Fibroblast of skin of abdomen (primary cell): ENCODE measurements at regions not wholly inside any gene's neighbourhood (a gene's known extent, or its start where the extent isn't known, plus 50 kb on each side); places are given as distances from the start of the nearest gene placed in this dataset.

Experiments
- DNase-seq: peaks from one replicate; pipeline ENCODE4 v3.0.0-alpha.2; 2013

- no peak for DNase-seq
These were observed 94.0 kb upstream of the ITGA6 start for GRCh38 chr2:172333235-172333977.

GRCh38 chr2:172333978-172334330 lies 93.4 kb upstream of the ITGA6 start:
- DNase-seq = no peak

DNA sequence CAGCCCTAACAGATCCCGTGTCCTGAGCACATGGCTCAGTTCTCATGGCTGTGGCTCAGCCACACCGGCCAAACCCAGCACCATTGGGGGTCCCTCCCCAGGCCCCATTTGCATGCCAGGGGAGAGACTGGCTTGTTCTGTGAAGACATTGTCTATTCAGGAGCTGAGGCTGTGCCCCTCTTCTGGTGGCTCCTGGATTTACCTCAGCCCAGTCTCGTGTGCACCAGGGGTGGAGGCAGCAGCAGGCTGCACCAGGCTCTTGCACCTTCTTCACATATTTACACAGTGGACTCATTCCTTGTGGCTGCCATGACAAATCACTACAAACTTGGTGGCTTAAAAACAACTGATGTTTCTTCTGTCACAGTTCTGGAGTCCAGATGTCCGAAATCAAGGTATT lies 92.4 kb upstream of the ITGA6 start:
- DNase-seq = no peak

DNA sequence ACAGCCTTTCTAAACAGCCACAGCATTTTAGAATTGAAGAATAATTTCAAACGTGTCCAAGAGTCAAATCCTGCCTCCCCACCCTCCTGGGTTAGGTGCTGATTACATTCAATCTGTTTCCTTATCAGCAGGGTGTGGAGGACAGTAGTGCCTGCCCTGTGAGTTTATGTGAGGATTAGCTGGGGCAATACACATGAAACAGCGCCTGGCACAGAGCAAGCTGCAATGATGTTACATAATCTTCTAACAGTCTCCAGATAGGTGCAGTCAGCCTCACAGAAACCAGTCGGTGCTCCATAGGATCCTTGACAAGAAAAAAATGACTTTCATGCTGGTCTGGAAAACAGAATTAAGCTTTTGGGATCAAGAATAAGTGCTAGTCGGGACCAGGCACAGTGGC lies 91.7 kb upstream of the ITGA6 start:
- no peak for DNase-seq

GRCh38 chr2:172336681-172337080 lies 90.7 kb upstream of the ITGA6 start:
- peak; percentile 38 for DNase-seq

DNA sequence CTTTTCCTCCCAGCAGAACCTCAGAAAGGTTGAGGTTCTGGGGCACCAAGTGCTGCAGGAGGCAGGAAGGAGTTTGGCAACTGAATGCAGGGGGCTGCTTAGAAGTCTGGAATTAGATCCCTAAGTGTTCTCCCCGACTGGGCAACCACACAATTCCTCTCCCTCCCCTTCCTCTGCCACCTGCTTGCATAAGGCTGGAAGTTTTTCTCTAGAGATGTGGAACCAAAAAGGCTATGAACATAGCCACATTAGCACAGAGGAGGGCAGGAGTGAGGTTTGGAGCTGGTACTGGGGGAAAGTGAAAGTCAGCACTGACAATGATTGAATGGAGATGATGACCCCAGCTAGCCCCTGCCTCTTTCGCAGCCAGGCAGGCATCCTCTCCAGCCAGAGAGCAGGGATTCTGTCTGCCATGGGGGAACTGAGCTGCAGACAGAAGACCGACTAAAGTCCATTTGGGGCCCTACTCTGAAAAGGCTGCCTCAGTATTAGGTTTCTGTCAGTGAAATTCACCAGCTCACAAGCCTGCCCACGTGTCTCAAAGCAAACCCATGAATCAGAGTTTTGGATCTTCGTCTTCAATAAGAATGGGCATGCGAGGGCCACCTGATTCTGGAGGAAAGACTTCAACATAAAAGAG lies 87.9 kb upstream of the ITGA6 start:
- no peak for DNase-seq

DNA sequence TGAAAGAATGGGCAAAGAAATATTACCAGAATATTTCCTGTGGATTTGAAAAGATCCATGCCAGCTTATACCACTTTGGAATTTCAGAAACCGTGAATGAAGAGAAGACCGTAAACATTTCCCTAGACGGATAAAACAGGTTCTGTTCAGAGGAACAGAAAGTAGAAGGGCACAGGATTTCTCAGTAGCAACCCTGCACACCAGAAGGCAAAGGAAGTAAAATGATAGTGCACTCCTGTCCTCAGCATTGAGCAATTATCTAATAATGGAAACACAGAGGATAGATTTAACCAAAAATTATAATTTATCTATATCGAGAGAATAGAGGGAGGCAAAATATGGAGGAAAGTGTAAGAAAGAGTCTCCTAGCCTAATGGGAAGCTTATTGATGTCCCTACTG lies 87.0 kb upstream of the ITGA6 start:
- DNase-seq = no peak

DNA sequence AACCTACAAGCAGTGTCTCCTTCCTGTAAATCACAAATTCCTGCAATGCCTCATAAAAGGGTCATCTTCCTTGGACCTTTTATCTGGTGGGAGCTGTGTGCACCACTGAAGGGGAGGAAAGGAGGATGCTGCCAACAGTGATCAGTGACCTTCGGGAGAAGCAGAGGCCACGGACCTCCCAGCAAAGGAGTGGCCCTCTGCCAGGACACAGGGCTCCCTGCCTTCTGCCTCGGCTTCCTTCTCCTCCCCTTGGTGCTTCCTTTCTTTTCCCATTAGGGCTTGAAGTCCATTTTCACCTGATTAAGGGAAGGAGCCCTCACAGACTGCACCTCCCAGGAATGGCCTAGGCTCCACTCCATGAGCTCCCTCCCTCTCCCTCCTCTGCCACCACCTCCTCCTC lies 85.3 kb upstream of the ITGA6 start:
- no peak for DNase-seq

- no peak for DNase-seq
These were observed 84.8 kb upstream of the ITGA6 start for GRCh38 chr2:172342611-172343010.

DNA sequence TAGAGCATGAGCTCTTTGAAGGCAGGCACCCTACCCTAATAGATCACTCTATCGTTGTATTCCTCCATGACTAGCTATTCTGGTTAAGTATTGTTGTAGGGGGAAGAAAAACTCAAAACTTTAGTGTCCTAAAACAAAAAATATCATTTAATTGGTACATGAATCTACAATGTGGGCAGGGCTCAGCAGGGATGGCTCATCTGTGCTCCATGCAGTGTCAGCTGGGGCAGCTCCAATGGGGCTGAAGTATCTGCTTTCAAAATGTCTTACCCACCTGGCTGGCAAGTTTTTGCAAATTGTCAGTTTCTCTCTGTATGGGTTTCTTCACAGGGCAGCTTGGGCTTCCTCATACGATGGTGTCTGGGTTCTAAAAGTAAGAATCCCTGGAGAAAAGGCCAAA lies 83.2 kb upstream of the ITGA6 start:
- DNase-seq = no peak

GRCh38 chr2:172345956-172346555 lies 81.3 kb upstream of the ITGA6 start:
- peak; percentile 32 for DNase-seq

GRCh38 chr2:172348555-172349288 lies 78.7 kb upstream of the ITGA6 start:
- no peak for DNase-seq

GRCh38 chr2:172350839-172351479 lies 76.4 kb upstream of the ITGA6 start:
- no peak for DNase-seq

DNA sequence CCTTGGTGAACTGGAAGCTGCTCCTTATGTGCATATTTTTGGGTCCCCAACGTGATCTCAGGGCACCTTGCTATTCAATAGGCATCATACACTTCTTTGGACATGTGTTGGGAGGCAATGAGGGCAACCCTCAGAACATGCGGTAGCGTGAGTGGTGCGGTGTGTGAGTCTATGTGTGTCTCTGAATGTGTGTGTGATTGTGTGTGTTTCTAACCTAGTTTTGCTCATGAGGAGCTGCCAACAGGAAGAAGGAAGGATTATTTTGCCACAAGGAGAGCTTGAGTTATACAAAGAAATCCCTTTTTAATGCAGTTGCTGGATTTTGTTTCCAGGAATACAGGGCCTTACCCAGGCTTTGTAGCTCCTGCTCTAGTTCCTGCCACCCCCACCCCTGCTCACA lies 75.8 kb upstream of the ITGA6 start:
- no peak for DNase-seq

GRCh38 chr2:172354347-172354746 lies 73.0 kb upstream of the ITGA6 start:
- DNase-seq = no peak

DNA sequence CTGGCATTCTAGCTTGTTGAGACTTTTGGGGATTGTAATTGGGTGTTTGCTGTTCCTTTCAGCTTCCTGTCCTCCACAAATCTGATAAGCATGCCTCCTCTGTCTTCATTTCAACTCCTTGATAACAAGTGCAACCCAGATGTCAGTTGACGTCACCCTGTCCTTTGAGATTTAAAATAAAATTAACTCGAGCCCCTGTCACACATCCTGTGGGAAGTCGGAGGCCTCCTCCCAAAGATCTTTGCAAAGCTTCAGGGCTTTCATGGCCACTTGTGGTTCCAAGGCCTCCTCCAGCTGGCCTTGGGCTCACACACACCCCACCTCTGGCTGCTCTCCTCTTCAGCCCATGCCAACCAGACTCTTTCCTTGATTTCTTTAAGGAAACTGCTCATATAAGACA lies 69.9 kb upstream of the ITGA6 start:
- no peak for DNase-seq

GRCh38 chr2:172358691-172359556 lies 68.5 kb upstream of the ITGA6 start:
- DNase-seq = no peak

DNA sequence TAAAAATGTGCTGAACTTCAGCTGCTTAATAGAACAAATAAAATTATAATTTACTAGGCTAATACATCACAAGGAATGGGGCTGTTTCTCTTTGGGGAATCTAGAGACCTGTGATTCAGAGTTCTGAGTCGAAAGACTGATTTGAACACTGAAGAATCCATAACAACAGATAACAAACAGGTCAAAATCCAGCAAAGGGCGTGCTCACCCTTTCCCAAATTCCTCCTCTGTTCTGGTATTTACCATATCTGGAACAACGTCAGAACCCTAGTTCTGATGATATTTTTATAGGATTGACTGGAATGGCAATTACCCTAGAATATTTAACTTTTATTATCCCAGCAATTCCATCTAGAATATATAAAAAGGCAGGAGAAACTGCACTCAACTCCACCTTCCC lies 66.0 kb upstream of the ITGA6 start:
- DNase-seq = no peak

DNA sequence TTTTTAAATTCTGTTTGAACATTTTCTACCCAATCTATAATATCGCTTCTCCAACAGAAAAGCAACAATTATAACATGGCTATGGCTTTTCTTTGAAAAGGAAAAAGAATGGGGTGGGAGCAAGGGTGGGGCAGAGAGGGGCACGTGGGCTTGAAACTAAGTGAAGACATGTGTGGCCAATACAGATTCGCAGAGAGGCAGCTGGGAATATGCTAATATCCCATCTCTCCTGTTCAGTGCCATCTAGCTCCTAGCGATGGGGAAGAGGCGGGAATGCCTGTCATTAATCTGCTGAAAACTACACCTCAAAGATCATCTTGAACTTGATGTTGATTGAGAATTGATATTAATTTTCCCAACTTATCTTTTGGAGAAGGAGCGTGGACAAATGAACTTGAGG lies 65.5 kb upstream of the ITGA6 start:
- DNase-seq = no peak

GRCh38 chr2:172364261-172364660 lies 63.1 kb upstream of the ITGA6 start:
- DNase-seq = no peak

DNA sequence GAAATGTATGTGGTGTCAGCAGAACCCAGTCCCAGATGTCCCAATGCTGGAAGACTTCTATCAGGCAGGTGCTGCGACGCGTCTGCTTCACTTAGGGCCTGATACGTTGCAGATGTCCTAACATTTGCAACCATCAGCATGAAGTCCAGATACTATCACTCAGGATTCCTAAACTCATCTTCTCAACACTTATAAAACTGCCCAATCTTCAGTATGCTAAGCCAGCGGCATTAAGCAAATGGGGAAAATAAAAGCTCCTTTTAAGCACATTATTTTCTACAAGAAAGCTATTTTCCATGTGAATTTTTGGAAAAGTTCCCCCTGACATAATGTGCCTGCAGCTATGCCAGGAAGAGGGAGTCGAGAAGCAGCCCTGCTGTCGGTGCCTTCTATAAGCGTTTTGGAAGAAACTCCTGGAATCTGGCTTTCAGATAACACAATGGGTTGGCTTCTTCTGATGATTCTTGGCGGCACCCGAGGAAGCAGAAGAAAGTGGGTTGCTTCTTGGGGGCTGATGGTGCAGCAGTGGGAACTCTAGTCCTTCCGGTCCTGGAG lies 60.7 kb upstream of the ITGA6 start:
- DNase-seq = no peak
